ENCODE measurements at regions not wholly inside any gene's neighbourhood (a gene's known extent, or its start where the extent isn't known, plus 50 kb on each side); places are given as distances from the start of the nearest gene placed in this dataset.

DNA sequence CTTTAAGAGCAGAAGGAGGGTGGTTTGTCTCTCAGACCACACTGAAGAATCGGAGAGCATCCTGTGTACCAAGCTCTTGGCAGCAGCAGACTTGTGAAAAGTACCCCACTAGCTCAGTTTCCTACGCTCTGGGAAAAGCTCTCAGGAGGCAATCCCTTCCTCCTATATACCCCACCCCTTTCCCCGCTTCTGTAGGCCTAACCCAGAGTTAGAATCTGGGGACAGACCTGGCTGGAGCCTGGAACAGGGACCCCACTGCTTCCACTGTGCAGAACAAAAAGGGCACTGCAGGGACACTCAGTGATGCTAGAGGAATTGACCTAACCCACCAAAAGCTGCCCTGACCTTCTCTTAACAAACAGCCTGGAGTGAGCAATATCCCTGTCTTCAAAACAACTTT, 70.0 kb upstream of the CCDC39 start:
- no peak overlapping the region for H2BK5ac ChIP-seq (ENCODE audit: insufficient read length, low read length)
- H2AK5ac ChIP-seq (ENCODE audit: insufficient read length, low read length): no peak overlapping the region
- H3K27ac ChIP-seq (ENCODE audit: insufficient read length, low read depth, low read length): no peak overlapping the region
- no peak overlapping the region for H3K18ac ChIP-seq (ENCODE audit: insufficient read length, low read depth, low read length)
- no peak overlapping the region for H2BK15ac ChIP-seq (ENCODE audit: low read depth, low read length)
- H3K4me2 ChIP-seq (ENCODE audit: insufficient read depth, insufficient read length, low read length): no peak overlapping the region
- no peak overlapping the region for H3K14ac ChIP-seq (ENCODE audit: insufficient read depth, low read length)
- H2BK20ac ChIP-seq (ENCODE audit: low read depth, low read length, poor library complexity, severe bottlenecking): no peak overlapping the region
- H3K4ac ChIP-seq (ENCODE audit: low read depth, low read length): no peak overlapping the region
- H3K23me2 ChIP-seq (ENCODE audit: insufficient read length, low read depth, low read length, poor library complexity, severe bottlenecking): no peaks in the 10 kb centered on the region
- Mint-ChIP-seq H3K4me1 (peaks cover 25 to 34% of the 10 kb centered on the region in 2 experiments), H3K27me3 (ENCODE audit: low read depth) (no peaks in the 10 kb centered on the region), H3K4me3 (no peak overlapping the region; a peak in 1 of 5 replicates), H3K27ac (peak overlapping the region in 2 of 3 experiments; percentile 32 to 48; a peak in 2 of 7 replicates), H3K36me3 (ENCODE audit: insufficient read depth in 1 of 3, low read depth in 3 of 3) (no peaks in the 10 kb centered on the region), H3K9me3 (no peaks in the 10 kb centered on the region)
- no CpG with 5 or more reads among the region's 3 CpGs for whole genome bisulfite sequencing (ENCODE audit: extremely low coverage, insufficient read length, low lambda C conversion rate)
- no peak overlapping the region for H4K5ac ChIP-seq (ENCODE audit: insufficient read length, low read depth, low read length)
- H2AFZ ChIP-seq (ENCODE audit: low read length): no peak overlapping the region
- H4K20me1 ChIP-seq (ENCODE audit: control insufficient read depth, insufficient read depth, insufficient read length): no peaks in the 10 kb centered on the region
- H4K91ac ChIP-seq (ENCODE audit: insufficient read length, low read depth, low read length): no peak overlapping the region
- no peak overlapping the region for H3K56ac ChIP-seq (ENCODE audit: insufficient read length, low read depth, low read length)
- no peak overlapping the region for H2BK120ac ChIP-seq (ENCODE audit: low read depth, low read length, poor library complexity, severe bottlenecking)
- no peaks in the 10 kb centered on the region for H3K9me3 ChIP-seq (ENCODE audit: control insufficient read depth, low read depth, low read length)
- H3T11ph ChIP-seq (ENCODE audit: low read length): no peak overlapping the region
- H3K23ac ChIP-seq (ENCODE audit: insufficient read length, low read depth, low read length): no peak overlapping the region
- no peaks in the 10 kb centered on the region for H3K79me2 ChIP-seq (ENCODE audit: insufficient read depth, low read length)
- 0 out of 2 replicates have a peak, but pooled peaks cover 2% of the 10 kb centered on the region for H3K4me1 ChIP-seq (ENCODE audit: insufficient read depth, low read length)
- H3K9ac ChIP-seq (ENCODE audit: extremely low read depth, insufficient read length, low read length): no peak overlapping the region
- H3K79me1 ChIP-seq (ENCODE audit: insufficient read depth, low read depth, low read length, poor library complexity, severe bottlenecking): no peaks in the 10 kb centered on the region
- no peaks in the 10 kb centered on the region for H3K27me3 ChIP-seq (ENCODE audit: insufficient read depth, low read length)
- TF ChIP-seq, protein P1, sequence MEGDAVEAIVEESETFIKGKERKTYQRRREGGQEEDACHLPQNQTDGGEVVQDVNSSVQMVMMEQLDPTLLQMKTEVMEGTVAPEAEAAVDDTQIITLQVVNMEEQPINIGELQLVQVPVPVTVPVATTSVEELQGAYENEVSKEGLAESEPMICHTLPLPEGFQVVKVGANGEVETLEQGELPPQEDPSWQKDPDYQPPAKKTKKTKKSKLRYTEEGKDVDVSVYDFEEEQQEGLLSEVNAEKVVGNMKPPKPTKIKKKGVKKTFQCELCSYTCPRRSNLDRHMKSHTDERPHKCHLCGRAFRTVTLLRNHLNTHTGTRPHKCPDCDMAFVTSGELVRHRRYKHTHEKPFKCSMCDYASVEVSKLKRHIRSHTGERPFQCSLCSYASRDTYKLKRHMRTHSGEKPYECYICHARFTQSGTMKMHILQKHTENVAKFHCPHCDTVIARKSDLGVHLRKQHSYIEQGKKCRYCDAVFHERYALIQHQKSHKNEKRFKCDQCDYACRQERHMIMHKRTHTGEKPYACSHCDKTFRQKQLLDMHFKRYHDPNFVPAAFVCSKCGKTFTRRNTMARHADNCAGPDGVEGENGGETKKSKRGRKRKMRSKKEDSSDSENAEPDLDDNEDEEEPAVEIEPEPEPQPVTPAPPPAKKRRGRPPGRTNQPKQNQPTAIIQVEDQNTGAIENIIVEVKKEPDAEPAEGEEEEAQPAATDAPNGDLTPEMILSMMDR (conservative IDR thresholded peaks at IDR 0.05): no peak
- DNase-seq: no peak
- no peak overlapping the region for H4K8ac ChIP-seq (replicated peaks; ENCODE audit: insufficient read length, low read depth, low read length)
- no peak overlapping the region for H2BK12ac ChIP-seq (ENCODE audit: insufficient read length, low read depth, low read length)
